Erythroblast (primary cell): ENCODE measurements at regions not wholly inside any gene's neighbourhood (a gene's known extent, or its start where the extent isn't known, plus 50 kb on each side); places are given as distances from the start of the nearest gene placed in this dataset.

Experiments
- GATA1 ChIP-seq: IDR thresholded peaks from 2 replicates; pipeline ENCODE4 v1.6.1; 2011; ENCODE audit warnings: low read depth, mild to moderate bottlenecking, control low read depth, low read length, moderate library complexity
- POLR2A ChIP-seq: IDR thresholded peaks from 2 replicates; pipeline ENCODE4 v1.6.1; 2011; ENCODE audit warnings: mild to moderate bottlenecking, low read length

- TF ChIP-seq POLR2A (no peak), GATA1 (no peak)
These were observed 133.6 kb upstream of the C1QTNF7 start for GRCh38 chr4:15294202-15294601.
